HAP-1 (cell line): ENCODE measurements at regions not wholly inside any gene's neighbourhood (a gene's known extent, or its start where the extent isn't known, plus 50 kb on each side); places are given as distances from the start of the nearest gene placed in this dataset.

Experiments
- DNase-seq, 2 experiments: peaks; one replicate each; pipeline ENCODE4 v3.0.0-alpha.2; 2016 to 2020; ENCODE audit warnings: low spot score in 2 of 2
- H3K27me3 ChIP-seq: fragments of 250-450 bp; sonication (Bioruptor Pico); 2 replicates; pipeline ENCODE4 v1.5.1; 2020; ENCODE audit warnings: low read depth, mild to moderate bottlenecking, moderate library complexity
- H3K36me3 ChIP-seq: fragments of 250-450 bp; sonication (Bioruptor Pico); replicated peaks from 2 replicates; pipeline ENCODE4 v1.5.1; 2020; ENCODE audit warnings: mild to moderate bottlenecking
- H3K4me1 ChIP-seq: fragments of 250-450 bp; sonication (Bioruptor Pico); 2 replicates; pipeline ENCODE4 v1.5.1; 2020; ENCODE audit warnings: mild to moderate bottlenecking
- H3K4me3 ChIP-seq: fragments of 250-450 bp; sonication (Bioruptor Pico); 2 replicates; pipeline ENCODE4 v1.5.1; 2020; ENCODE audit warnings: mild to moderate bottlenecking, moderate library complexity
- H3K9me3 ChIP-seq: fragments of 250-450 bp; sonication (Bioruptor Pico); 2 replicates; pipeline ENCODE4 v1.5.1; 2020; ENCODE audit warnings: mild to moderate bottlenecking, moderate library complexity
- in situ Hi-C: fragments of 300-500 bp; cut with MboI; formaldehyde crosslinking; loops from 3 replicates; pipeline ENCODE4 v1.14.3; 2020; ENCODE audit warnings: low sequenced_read_pairs, inconsistent platforms, mixed read lengths

DNA sequence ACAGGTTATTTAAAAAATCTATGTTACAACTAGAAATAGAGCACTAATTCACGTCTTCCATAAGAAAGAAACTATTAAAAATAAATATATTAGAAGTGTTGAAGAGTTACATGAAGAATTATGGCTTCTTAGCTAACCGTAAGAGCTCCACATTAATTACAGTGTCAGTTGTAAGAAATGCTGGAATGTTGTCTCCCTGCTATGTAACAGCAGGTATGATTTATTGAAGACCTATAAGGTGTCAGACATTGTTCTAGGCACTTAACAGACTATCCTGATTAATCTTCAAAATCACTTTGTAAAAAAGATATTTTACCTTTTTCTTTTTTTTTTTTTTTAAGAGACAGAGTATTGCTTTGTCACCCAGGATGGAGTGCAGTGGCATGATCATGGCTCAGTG is 75.8 kb upstream of the NEBL start:
- in situ Hi-C loops: no loop called here
- no peaks in the 10 kb centered on the region for H3K27me3 ChIP-seq

DNA sequence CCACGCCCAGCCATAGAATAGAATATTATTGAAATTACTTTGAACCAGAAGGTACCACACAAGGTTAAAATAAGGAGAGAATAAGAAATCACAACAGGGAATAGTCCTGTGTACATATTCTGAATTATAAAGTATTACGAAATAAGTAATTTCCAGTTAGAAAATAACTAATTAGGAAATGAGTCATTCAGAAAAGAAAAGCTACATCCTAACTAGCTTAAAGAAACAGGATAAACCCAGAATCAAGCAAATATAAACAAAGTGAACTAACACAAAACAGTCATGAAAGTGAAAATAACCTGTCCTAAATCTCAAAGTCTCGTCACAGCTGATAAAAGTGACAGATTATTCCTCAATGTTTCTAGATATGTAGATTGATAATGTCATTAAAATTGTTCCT is 74.8 kb upstream of the NEBL start:
- in situ Hi-C loops: no loop called here
- H3K4me3 ChIP-seq: no peak overlapping the region
- no peaks in the 10 kb centered on the region for H3K36me3 ChIP-seq
- no peak for DNase-seq
- no peaks in the 10 kb centered on the region for H3K4me1 ChIP-seq
- no peaks in the 10 kb centered on the region for H3K27me3 ChIP-seq
- H3K9me3 ChIP-seq: no peaks in the 10 kb centered on the region

More for the DNA sequence above, 75.8 kb upstream of the NEBL start:
- Histone ChIP-seq H3K9me3 (no peaks in the 10 kb centered on the region), H3K36me3 (no peaks in the 10 kb centered on the region), H3K4me1 (no peaks in the 10 kb centered on the region), H3K4me3 (no peak overlapping the region)
- no peak for DNase-seq

DNA sequence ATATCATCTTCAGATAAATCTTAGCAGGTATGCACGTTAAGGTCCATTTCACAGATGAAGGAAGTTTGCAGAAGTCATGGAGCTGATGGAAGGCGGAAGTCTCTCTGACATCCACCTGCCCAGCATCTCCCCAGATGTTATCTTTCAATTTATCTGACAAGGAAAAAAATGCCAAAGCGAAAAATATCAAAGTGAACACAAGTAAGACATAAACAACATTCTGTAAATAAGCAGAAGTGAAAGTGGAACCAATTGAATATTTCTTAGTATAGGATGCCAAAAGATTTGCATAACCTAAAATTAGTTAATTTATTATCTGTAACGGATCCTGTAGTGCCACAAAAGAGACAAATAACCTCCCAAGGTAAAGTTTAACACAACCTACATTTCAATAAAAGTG is 73.6 kb upstream of the NEBL start:
- in situ Hi-C loops: no loop called here
- Histone ChIP-seq H3K36me3 (no peaks in the 10 kb centered on the region), H3K27me3 (no peaks in the 10 kb centered on the region), H3K9me3 (no peaks in the 10 kb centered on the region), H3K4me1 (no peaks in the 10 kb centered on the region), H3K4me3 (no peak overlapping the region)
- DNase-seq: no peak

DNA sequence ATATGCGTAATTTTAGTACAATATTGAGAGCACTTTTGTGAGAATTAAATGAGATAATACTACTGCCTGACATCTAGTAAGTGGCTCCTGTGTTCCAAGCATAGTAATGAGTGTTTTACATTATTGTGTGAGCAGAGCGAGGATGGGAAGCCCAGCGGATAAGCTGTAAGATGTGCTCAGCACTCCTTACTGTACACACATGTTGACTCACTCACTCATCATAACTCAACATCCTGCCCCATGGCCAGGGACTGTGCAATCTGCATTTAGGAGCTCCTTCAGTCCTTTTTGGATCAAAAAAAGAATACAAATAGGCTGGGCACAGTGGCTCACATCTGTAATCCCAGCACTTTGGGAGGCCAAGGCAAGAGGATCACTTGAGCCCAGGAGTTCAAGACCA is 72.9 kb upstream of the NEBL start:
- no peaks in the 10 kb centered on the region for H3K4me1 ChIP-seq
- no peaks in the 10 kb centered on the region for H3K9me3 ChIP-seq
- H3K4me3 ChIP-seq: no peak overlapping the region
- no peak for DNase-seq
- in situ Hi-C loops: no loop called here
- H3K36me3 ChIP-seq: no peaks in the 10 kb centered on the region
- H3K27me3 ChIP-seq: no peaks in the 10 kb centered on the region

DNA sequence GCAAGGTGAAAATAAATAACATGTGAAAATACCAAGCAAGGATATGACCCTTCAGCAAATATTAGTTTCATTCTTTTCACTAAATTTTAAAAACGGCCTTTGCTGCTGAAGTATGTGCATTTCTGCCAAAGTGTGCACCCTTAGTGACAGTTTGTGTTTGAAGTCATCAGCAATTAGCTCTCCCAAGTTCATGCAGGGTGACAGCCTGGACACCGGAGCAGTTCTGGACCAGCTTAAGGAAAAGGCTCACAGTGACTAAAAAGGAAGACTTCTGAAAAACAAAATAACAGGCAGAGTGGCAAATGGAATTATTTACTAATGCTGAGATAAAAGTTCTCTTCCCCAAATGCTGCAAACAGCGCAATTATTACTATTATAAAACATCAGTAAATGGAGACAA is 69.3 kb upstream of the NEBL start:
- no peaks in the 10 kb centered on the region for H3K9me3 ChIP-seq
- H3K36me3 ChIP-seq: no peaks in the 10 kb centered on the region
- no peak for DNase-seq

DNA sequence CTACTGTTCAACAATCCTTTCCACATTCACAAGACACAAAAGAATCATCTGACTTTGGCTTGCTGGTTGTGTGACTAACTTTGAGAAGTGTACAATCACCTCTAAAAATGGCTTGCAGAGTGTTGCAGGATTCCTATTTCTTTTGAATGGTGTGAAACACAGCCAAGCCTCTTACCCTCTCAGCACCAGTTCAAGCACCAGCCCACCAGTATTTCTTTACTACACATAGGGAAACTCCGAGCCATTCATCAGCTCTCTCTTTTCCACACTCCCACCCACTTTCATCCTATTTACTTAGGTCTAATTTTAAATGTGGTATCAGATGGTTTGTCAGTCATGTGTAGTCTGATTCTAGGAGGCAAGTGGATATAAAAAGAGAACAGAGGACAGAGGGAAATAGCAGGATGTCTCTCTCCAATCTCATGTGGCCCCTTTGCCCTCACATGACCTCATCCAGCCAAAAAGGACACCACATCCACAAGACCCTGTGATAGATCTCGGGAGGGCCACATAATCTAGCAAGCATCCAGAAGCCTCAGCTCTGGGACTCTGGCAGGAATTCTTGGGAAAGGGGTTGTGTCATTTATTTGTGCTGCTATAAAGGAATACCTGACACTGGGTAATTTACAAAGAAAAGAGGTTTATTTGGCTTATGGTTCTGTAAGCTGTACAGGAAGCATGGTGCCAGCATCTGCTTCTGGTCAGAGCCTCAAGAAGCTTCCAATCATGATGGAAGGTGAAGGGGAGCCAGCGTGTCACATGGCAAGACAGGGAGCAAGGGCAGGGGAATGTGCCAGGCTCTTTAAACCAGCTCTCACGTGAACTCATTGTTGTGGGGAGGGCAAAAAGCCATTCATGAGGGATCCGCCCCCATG is 66.8 kb upstream of the NEBL start:
- no peak overlapping the region for H3K4me3 ChIP-seq
- H3K27me3 ChIP-seq: no peaks in the 10 kb centered on the region
- no peaks in the 10 kb centered on the region for H3K9me3 ChIP-seq
- H3K36me3 ChIP-seq: no peaks in the 10 kb centered on the region
- in situ Hi-C loops: no loop called here
- no peak for DNase-seq
- no peaks in the 10 kb centered on the region for H3K4me1 ChIP-seq

More for the DNA sequence above, 69.3 kb upstream of the NEBL start:
- in situ Hi-C loops: no loop called here
- Histone ChIP-seq H3K4me1 (no peaks in the 10 kb centered on the region), H3K27me3 (no peaks in the 10 kb centered on the region), H3K4me3 (no peak overlapping the region)

DNA sequence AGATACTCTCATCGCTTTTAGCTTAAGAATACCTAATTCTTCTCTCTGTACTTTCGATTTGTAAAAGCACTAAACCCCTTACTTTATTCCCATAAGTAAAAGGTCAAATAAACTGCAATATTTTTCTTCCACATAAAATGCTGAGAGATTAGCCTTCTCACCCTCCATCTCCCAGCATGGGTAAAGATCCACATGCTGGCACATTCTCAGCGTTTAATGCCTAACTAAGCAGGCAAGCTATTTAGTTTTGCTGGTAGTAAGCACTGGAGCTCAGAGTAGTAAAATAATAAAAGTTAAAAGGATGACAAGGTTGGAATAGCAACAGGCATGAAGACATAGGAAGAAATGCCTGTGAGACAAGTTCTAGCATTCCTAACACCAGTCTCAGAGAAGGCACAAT is 65.9 kb upstream of the NEBL start:
- Histone ChIP-seq H3K4me1 (no peaks in the 10 kb centered on the region), H3K36me3 (no peaks in the 10 kb centered on the region), H3K9me3 (no peaks in the 10 kb centered on the region), H3K27me3 (no peaks in the 10 kb centered on the region), H3K4me3 (no peak overlapping the region)
- in situ Hi-C loops: no loop called here
- DNase-seq: no peak

DNA sequence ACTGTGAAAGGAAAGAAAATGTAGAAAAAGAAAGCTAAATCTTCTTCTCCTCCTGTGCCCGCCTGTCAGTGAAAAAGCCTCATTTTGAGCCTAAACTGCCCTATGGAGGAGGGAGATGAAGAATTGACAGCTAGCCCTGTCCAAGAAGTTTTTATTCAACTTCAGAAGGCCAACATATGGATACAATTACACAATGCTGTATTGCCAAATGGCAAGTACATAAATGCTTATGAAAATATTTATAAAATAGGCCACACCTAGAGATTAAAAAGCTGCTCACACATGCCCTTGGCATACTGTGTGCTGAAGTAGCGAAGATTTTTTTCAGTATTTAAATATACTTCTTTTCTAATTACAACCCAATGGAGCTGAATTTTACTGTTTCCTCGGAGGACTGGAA is 65.1 kb upstream of the NEBL start:
- no peak for DNase-seq
- in situ Hi-C loops: no loop called here

DNA sequence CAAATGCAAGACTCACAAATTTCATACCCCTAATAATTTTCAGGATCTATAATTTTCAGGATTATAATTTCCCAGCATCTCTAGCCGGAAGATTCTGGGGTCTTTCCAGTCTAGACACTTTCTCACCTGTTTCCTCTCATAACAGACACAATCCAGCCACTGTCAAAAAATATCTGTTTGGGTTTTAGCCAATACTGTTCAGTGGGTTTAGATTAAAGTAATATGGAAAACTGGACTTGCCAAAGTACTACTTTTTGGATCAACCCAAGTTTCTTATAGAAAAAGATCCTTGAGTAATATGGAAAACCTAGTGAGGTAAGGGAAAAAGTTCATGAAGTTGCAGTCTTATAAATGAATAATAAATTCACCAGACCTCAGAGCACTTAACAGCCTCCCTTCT is 62.1 kb upstream of the NEBL start:
- peaks cover 3% of the 10 kb centered on the region; the same call in 1 of the 2 replicates for H3K4me1 ChIP-seq
- no peak for DNase-seq
- no peaks in the 10 kb centered on the region for H3K9me3 ChIP-seq
- no peaks in the 10 kb centered on the region for H3K36me3 ChIP-seq
- H3K27me3 ChIP-seq: no peaks in the 10 kb centered on the region
- in situ Hi-C loops: no loop called here
- no peak overlapping the region for H3K4me3 ChIP-seq

More for the DNA sequence above, 65.1 kb upstream of the NEBL start:
- Histone ChIP-seq H3K36me3 (no peaks in the 10 kb centered on the region), H3K9me3 (no peaks in the 10 kb centered on the region), H3K4me1 (no peaks in the 10 kb centered on the region), H3K27me3 (no peaks in the 10 kb centered on the region), H3K4me3 (no peak overlapping the region)

DNA sequence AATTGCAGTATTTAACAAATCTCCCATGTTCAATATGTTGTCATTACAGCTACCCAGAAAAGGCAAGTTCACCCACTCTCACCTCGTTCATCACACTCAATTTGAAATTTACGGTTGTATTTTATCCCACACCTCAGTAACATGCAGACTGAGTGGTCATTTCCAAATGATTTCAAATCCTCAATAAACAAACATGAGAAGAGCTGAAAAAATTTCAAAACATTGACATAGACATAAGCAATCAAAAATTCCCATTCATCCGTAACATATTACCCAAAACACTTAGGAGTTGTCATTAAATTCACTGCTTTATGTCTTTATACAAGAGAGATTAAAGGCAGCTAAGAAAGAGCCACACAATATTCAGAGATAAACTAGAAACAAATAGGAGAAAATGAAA is 61.7 kb upstream of the NEBL start:
- no peaks in the 10 kb centered on the region for H3K27me3 ChIP-seq
- no peak overlapping the region for H3K4me3 ChIP-seq
- H3K9me3 ChIP-seq: no peaks in the 10 kb centered on the region
- no peak for DNase-seq
- in situ Hi-C loops: no loop called here
- H3K4me1 ChIP-seq: peaks cover 3% of the 10 kb centered on the region; the same call in 1 of the 2 replicates
- no peaks in the 10 kb centered on the region for H3K36me3 ChIP-seq

DNA sequence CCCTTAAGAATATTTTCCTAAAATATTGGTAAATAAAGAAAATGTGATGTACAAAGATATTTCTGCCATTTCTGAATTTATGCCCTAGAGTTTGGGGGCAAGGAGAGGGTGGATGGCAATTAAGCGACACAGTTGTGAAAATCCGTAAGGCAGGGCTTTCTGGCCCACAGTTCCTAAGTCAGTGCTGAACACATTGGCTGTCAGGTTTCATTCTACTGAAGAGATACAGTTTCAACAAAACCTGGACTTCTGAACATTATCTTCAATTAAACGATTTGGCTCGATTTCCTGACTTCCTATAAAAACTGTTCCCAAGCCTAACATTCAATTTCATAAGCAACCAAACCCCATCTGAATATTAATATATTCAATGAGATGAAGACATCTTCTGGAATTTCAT is 61.1 kb upstream of the NEBL start:
- Histone ChIP-seq H3K27me3 (no peaks in the 10 kb centered on the region), H3K4me3 (no peak overlapping the region), H3K36me3 (no peaks in the 10 kb centered on the region), H3K9me3 (no peaks in the 10 kb centered on the region), H3K4me1 (peaks cover 3% of the 10 kb centered on the region; the same call in 1 of the 2 replicates)
- in situ Hi-C loops: no loop called here
- no peak for DNase-seq

DNA sequence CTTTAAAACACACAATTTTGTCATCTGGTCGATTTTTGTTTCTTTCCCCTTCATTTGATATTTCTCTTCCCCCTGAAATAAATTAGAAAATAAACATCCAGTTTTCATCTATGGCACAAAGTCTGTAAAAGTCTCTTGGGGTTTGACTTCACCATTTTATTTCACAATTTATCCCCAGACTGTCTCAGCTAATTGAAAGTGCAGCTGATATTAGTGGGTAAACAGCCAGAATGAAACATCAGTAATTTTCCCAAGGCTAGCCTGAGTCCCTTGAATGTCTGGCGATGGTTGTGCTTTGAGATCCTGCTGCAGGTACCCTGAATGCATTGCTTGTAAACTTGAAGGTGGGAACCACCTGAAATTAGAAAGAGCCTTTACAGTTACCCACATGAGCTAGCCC is 60.6 kb upstream of the NEBL start:
- no peak overlapping the region for H3K4me3 ChIP-seq
- H3K9me3 ChIP-seq: no peaks in the 10 kb centered on the region
- H3K4me1 ChIP-seq: peaks cover 3% of the 10 kb centered on the region; the same call in 1 of the 2 replicates
- H3K36me3 ChIP-seq: no peaks in the 10 kb centered on the region
- in situ Hi-C loops: no loop called here
- H3K27me3 ChIP-seq: no peaks in the 10 kb centered on the region
- no peak for DNase-seq

DNA sequence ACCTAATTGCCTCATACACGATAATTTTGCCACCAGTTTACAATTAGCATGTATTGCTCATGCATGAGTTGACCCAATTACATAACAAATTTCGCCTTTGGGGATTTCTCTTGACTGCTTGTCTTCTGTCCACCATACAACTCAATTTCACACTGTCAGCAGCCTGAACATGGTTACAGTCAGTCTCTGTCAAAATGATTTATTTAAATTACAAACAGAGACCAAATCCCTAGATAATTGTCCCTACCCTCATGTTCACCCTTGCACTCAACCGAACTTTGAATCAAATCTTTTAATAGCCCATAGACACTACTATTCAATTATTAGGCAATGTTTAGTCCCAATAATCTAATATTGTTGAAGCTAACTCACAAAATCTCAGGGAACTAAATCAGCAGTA is 59.7 kb upstream of the NEBL start:
- H3K4me3 ChIP-seq: no peak overlapping the region
- in situ Hi-C loops: no loop called here
- H3K27me3 ChIP-seq: no peaks in the 10 kb centered on the region
- H3K9me3 ChIP-seq: no peaks in the 10 kb centered on the region
- no peaks in the 10 kb centered on the region for H3K36me3 ChIP-seq
- DNase-seq: no peak
- H3K4me1 ChIP-seq: peaks cover 3% of the 10 kb centered on the region; the same call in 1 of the 2 replicates

DNA sequence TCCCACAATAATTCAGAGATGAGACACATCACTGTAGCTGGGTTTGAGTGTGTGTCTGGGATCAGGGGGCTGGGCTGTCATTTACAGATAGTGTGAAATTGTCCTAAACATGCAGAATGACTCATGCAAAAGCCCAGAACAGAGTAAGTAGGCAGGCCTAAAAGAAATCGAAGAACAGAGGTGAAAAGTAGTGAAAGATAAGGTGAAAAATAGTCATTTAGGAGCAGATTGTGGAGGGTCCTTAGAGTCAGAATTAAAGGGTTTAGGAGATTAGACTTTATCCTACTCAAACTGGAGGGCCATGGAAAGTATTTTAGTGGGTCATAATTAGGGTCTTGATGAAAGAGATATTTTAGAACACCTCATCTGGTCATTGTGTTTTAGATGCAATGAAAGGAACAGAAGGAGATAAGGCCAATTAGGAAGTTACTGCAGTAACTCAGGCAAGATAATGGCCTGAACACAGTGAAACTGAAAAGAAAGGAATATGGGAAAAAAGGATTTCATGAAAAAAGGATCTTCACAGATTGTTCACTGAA is 58.3 kb upstream of the NEBL start:
- no peaks in the 10 kb centered on the region for H3K36me3 ChIP-seq
- no peak for DNase-seq
- H3K9me3 ChIP-seq: 0 out of 2 replicates have a peak, but pooled peaks cover 2% of the 10 kb centered on the region
- in situ Hi-C loops: no loop called here
- peaks cover 3% of the 10 kb centered on the region; the same call in 1 of the 2 replicates for H3K4me1 ChIP-seq
- H3K4me3 ChIP-seq: no peak overlapping the region
- H3K27me3 ChIP-seq: no peaks in the 10 kb centered on the region
